HCT116 (cell line): ENCODE measurements at regions not wholly inside any gene's neighbourhood (a gene's known extent, or its start where the extent isn't known, plus 50 kb on each side); places are given as distances from the start of the nearest gene placed in this dataset.

Experiments used
- ATAC-seq: fragments of 200-7000 bp; cut with Tn5 transposase; 2 replicates; pipeline ENCODE4 v1.9.1; 2020; ENCODE audit warnings: mild to moderate bottlenecking, moderate library complexity
- BruUV-seq: library from RNA; stranded (reverse); fragments of 400-500 nt; replicated peaks from 2 replicates; lab custom pipeline; 2021; lab: Mats Ljungman, UMichigan
- CTCF ChIA-PET: fragments of 300-600 bp; sonication (Branson Sonifier 250); formaldehyde crosslinking; loops from one replicate; lab custom pipeline; 2021; ENCODE audit warnings: antibody characterized with exemption; lab: Charles Lee
- POLR2A ChIA-PET: fragments of 300-600, 350-600 bp; sonication (Branson Sonifier 250); formaldehyde crosslinking; loops from one replicate; lab custom pipeline; 2021; ENCODE audit warnings: antibody characterized with exemption; lab: Charles Lee
- RAD21 ChIA-PET, 2 experiments: fragments of 300-600 bp; sonication (Branson Sonifier 250); formaldehyde crosslinking; loops; one replicate each; lab custom pipeline; 2023; ENCODE audit warnings: low total read pairs in 2 of 2; ENCODE audit not compliant: uncharacterized antibody in 2 of 2, unreplicated experiment in 2 of 2, low non-redundant PET in 1 of 2; lab: Charles Lee
- DNase-seq: peaks from one replicate; pipeline ENCODE4 v3.0.0-alpha.2; 2010; ENCODE audit warnings: low read depth, low spot score
- H2AFZ ChIP-seq: fragments of 200-600 bp; shearing (Covaris generic), sonication (generic); 2 replicates; pipeline ENCODE4 v1.6.1; 2017; ENCODE audit warnings: low read depth, mixed run types, mixed read lengths, antibody characterized with exemption, low read length; ENCODE audit not compliant: poor library complexity, severe bottlenecking
- H3K27ac ChIP-seq: 2 replicates; pipeline ENCODE4 v1.5.1; 2012; ENCODE audit warnings: low read depth, low read length
- H3K27me3 ChIP-seq: fragments of 200-600 bp; sonication (generic); 2 replicates; pipeline ENCODE4 v1.6.1; 2016; ENCODE audit warnings: mixed run types, low read length, mixed read lengths; ENCODE audit not compliant: insufficient read depth
- H3K36me3 ChIP-seq, 2 experiments: fragments of 200-500 bp in 1 of 2; fragments of 200-600 bp in 1 of 2; sonication (Bioruptor generic) in 1 of 2; sonication (generic) in 1 of 2; 2 replicates each; pipeline versions ENCODE4 v1.5.1 to v1.6.1; 2014 to 2016; ENCODE audit warnings: low read length in 2 of 2, inconsistent platforms in 1 of 2, mixed read lengths in 1 of 2, mixed run types in 1 of 2; ENCODE audit not compliant: insufficient read depth in 2 of 2, control insufficient read depth in 1 of 2
- H3K4me1 ChIP-seq, 2 experiments: fragments of 200-600 bp in 1 of 2; sonication (generic) in 1 of 2; 2 replicates each; pipeline versions ENCODE4 v1.5.1 to v1.6.1; 2012 to 2017; ENCODE audit warnings: low read length in 2 of 2, inconsistent platforms in 1 of 2, mild to moderate bottlenecking in 1 of 2, mixed read lengths in 1 of 2, mixed run types in 1 of 2, moderate library complexity in 1 of 2; ENCODE audit not compliant: insufficient read depth in 2 of 2, control insufficient read depth in 1 of 2
- H3K4me2 ChIP-seq: fragments of 200-600 bp; sonication (generic); 2 replicates; pipeline ENCODE4 v1.6.1; 2017; ENCODE audit warnings: mixed run types, low read length, mixed read lengths
- H3K4me3 ChIP-seq, 2 experiments: fragments of 200-600 bp in 1 of 2; sonication (generic) in 1 of 2; replicated peaks in 1 of 2; 2 replicates each; pipeline ENCODE4 v1.5.1; 2011 to 2016; ENCODE audit warnings: low read length in 2 of 2, control low read depth in 1 of 2, low read depth in 1 of 2, mild to moderate bottlenecking in 1 of 2, mixed read lengths in 1 of 2, mixed run types in 1 of 2
- H3K79me2 ChIP-seq: fragments of 200-600 bp; sonication (generic); 2 replicates; pipeline ENCODE4 v1.6.1; 2017; ENCODE audit warnings: mild to moderate bottlenecking, mixed run types, low read length, moderate library complexity, mixed read lengths; ENCODE audit not compliant: insufficient read depth
- H3K9ac ChIP-seq: fragments of 200-600 bp; sonication (generic); 2 replicates; pipeline ENCODE4 v1.6.1; 2016; ENCODE audit warnings: low read length, mixed read lengths
- H3K9me2 ChIP-seq: fragments of 200-600 bp; sonication (generic), shearing (Covaris generic); 2 replicates; pipeline ENCODE4 v1.6.1; 2017; ENCODE audit warnings: mixed run types, mild to moderate bottlenecking, moderate library complexity; ENCODE audit not compliant: insufficient read depth
- H3K9me3 ChIP-seq, 2 experiments: fragments of 200-500 bp in 1 of 2; fragments of 200-600 bp in 1 of 2; sonication (Bioruptor generic) in 1 of 2; sonication (generic) in 1 of 2; 2 replicates each; pipeline ENCODE4 v1.6.1; 2014 to 2017; ENCODE audit warnings: low read length in 2 of 2, mixed read lengths in 2 of 2, inconsistent platforms in 1 of 2, low read depth in 1 of 2, mild to moderate bottlenecking in 1 of 2, mixed run types in 1 of 2, moderate library complexity in 1 of 2; ENCODE audit not compliant: control insufficient read depth in 1 of 2, insufficient read depth in 1 of 2
- H4K20me1 ChIP-seq: fragments of 200-600 bp; sonication (generic), shearing (Covaris generic); 2 replicates; pipeline ENCODE4 v1.6.1; 2017; ENCODE audit warnings: mixed run types, mild to moderate bottlenecking, moderate library complexity; ENCODE audit not compliant: insufficient read depth
- CEBPB ChIP-seq: IDR thresholded peaks from 2 replicates; pipeline ENCODE4 v1.6.1; 2012; ENCODE audit warnings: low read depth
- EGR1 ChIP-seq: IDR thresholded peaks from 2 replicates; pipeline ENCODE4 v1.6.1; 2012; ENCODE audit warnings: low read depth
- ELF1 ChIP-seq: IDR thresholded peaks from 2 replicates; pipeline ENCODE4 v1.6.1; 2012; ENCODE audit warnings: low read depth, borderline replicate concordance
- FOSL1 ChIP-seq: IDR thresholded peaks from 2 replicates; pipeline ENCODE4 v1.6.1; 2012; ENCODE audit warnings: low read depth
- POLR2A ChIP-seq: IDR thresholded peaks from 2 replicates; pipeline ENCODE4 v1.7.0; 2011; ENCODE audit warnings: borderline replicate concordance; ENCODE audit not compliant: insufficient read depth, insufficient read length; ENCODE audit errors: extremely low read depth
- RAD21 ChIP-seq: IDR thresholded peaks from 2 replicates; pipeline ENCODE4 v1.6.1; 2012; ENCODE audit warnings: low read depth, mild to moderate bottlenecking
- SIN3A ChIP-seq: IDR thresholded peaks from 2 replicates; pipeline ENCODE4 v1.6.1; 2012; ENCODE audit warnings: low read depth
- SP1 ChIP-seq: IDR thresholded peaks from 2 replicates; pipeline ENCODE4 v1.6.1; 2012; ENCODE audit warnings: low read depth
- SRF ChIP-seq: IDR thresholded peaks from 2 replicates; pipeline ENCODE4 v1.6.1; 2012; ENCODE audit warnings: low read depth
- TCF7L2 ChIP-seq: IDR thresholded peaks from 2 replicates; pipeline ENCODE4 v1.7.0; 2011; ENCODE audit warnings: borderline replicate concordance, inconsistent platforms; ENCODE audit not compliant: insufficient read depth, insufficient read length; ENCODE audit errors: extremely low read depth
- ZBTB33 ChIP-seq: IDR thresholded peaks from 2 replicates; pipeline ENCODE4 v1.6.1; 2011; ENCODE audit warnings: mild to moderate bottlenecking, low read length, moderate library complexity; ENCODE audit not compliant: insufficient replicate concordance; ENCODE audit errors: extremely low read depth
- ZNF274 ChIP-seq: fragments of 200-500 bp; sonication (Bioruptor generic); IDR thresholded peaks from 2 replicates; pipeline ENCODE4 v1.6.1; 2014; ENCODE audit warnings: mild to moderate bottlenecking, low read depth, low read length, inconsistent platforms
- intact Hi-C: fragments of 100-400 bp; cut with micrococcal nuclease; formaldehyde crosslinking; loops from 2 replicates; pipeline ENCODE4 v1.10.0; 2022

- no peak overlapping the region for H2AFZ ChIP-seq
- no peaks in the 10 kb centered on the region for H3K9me2 ChIP-seq
- POLR2A ChIA-PET = no interaction called here
- RAD21 ChIA-PET = no interaction called here
- peaks cover 6 to 8% of the 10 kb centered on the region in 2 experiments; a peak in 2 of 4 replicates for H3K9me3 ChIP-seq
- TF ChIP-seq ZNF274 = no peak
- no peak for TF ChIP-seq POLR2A
- TF ChIP-seq RAD21 = no peak
- TF ChIP-seq SP1 = no peak
- no peak for TF ChIP-seq ZBTB33
- no peak for TF ChIP-seq EGR1
- no peak for TF ChIP-seq CEBPB
- no peak for TF ChIP-seq ELF1
- TF ChIP-seq SRF = no peak
- TF ChIP-seq TCF7L2 = no peak
- no peak for TF ChIP-seq FOSL1
- no peak for TF ChIP-seq SIN3A
- H3K4me2 ChIP-seq = no peak overlapping the region
- intact Hi-C loops = loop anchor here (5.0 kb wide), 1 partner anchor 58 kb away; no protein-coding TSS in a partner anchor
- no TSS peak for BruUV-seq
- no peaks in the 10 kb centered on the region for H3K36me3 ChIP-seq
- DNase-seq (no peak), ATAC-seq (no peak)
- CTCF ChIA-PET = no interaction called here
- no peaks in the 10 kb centered on the region for H4K20me1 ChIP-seq
- no peaks in the 10 kb centered on the region for H3K79me2 ChIP-seq
- no peak overlapping the region for H3K9ac ChIP-seq
- H3K27ac ChIP-seq = no peak overlapping the region
- no peaks in the 10 kb centered on the region for H3K27me3 ChIP-seq
- H3K4me1 ChIP-seq = no peaks in the 10 kb centered on the region
- H3K4me3 ChIP-seq = no peak overlapping the region
Measured at GRCh38 chr2:126264625-126265024, 391.3 kb upstream of the GYPC start.
